HG03520 (cell line): ENCODE measurements at regions not wholly inside any gene's neighbourhood (a gene's known extent, or its start where the extent isn't known, plus 50 kb on each side); places are given as distances from the start of the nearest gene placed in this dataset.

Experiments used
- ATAC-seq: cut with Tn5 transposase; IDR thresholded peaks from one replicate; pipeline ENCODE4 v1.9.1; 2021; ENCODE audit warnings: mild to moderate bottlenecking, moderate library complexity; ENCODE audit not compliant: unreplicated experiment

DNA sequence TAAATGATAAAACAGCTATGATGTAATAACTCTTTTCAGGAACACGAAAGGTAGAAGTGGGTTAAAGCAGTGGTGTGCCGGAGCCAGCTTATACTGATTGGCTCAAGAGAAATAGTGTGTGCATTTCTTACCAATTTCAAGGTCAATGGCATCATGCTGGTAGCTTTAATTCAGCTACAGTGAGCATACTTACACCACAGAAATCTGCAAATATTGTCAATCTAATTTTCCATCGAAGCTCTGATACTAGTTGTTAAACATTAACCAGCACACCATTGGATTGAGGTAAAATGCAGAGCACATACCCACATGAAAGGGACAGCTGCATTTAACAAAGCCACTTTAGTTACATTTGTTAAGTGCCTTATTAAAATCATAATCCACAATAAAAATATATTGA, 225.7 kb downstream of the KCNC2 start:
- no peak for ATAC-seq

DNA sequence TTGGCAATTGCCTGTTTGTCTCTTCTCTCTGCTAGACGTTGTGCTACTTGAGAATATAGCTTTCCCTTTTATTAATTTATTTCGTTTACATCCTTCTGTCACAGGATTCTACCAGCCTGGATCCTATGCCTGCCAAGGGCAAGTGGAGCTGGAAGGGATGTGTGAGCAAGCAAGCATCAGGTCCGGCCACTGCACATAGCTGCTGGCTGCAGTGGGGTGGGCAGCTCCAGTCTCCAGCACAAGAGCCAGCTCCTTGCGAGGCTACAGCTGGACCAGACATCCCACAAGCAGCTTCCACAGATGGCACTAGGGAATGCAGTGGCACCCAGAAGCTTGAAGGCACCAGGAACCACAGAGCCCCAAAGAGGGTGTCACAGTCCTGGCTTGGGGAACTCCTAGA, 225.0 kb downstream of the KCNC2 start:
- no peak for ATAC-seq

DNA sequence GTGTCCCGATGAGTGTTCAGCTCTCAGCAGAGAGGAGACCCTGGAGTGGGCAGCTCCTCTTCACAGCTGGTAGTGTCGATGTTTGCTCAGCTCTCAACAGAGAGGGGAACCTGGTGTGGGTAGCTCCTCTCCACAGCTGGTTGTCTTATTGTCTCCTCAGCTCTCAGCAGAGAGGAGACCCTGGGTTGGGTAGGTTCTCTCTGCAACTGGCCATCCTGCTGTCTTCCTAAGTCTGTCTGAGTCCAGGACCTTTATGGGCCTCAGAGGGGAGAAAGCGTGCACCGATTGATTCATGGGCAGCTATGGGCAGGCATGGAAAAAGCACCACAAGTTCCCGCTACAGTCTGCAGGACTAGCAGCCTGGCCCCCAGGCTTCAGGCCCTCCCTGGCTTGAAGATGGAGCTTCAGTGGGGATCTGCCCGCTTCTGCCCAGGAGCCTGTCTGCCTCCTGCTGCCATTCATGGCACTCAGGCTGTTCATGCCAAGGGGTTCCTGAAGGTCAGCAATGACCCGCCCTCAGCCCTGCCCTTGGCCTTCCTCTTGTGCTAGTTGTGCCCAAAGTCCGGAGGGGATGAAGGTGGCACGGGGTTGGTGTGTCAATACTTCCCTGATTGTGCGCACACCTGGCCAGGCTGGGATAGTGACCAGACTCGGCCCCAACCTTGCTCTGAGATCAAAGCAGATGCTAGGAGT, 224.2 kb downstream of the KCNC2 start:
- no peak for ATAC-seq

DNA sequence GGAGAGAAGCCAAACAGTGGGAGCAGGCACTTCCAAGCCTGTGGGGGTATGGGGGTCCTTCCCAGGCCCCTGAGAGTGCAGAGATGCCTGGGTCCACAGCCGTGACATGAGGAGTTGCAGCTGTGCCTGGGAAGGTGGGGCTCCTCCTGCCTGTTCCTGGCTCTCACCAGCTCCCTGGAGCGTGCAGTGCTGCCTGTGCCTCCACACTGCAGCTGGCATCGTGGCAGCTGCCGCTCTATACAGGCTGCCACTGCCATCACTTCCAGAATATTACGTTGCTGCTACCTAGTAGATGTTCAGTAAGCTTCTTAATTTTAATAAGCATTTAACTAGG, 223.7 kb downstream of the KCNC2 start:
- ATAC-seq: no peak

DNA sequence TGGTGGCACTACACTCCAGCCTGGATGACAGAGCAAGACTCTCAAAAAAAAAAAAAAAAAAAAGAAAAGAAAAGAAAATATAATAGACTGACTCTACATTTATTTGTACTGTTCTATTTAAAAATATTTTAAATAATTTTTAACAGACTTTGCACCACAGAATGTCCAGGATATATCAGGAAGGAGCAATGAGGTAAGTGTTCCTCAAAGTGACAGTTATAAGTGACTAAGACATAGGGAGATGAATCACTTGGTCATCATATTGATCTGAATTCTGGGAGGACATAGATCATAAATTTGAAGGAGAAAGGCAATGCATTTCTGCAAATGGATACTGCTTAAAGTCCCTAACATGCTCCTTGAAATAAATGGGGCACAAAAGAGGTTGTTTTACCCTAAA, 221.5 kb downstream of the KCNC2 start:
- ATAC-seq: no peak
